ENCODE measurements at regions not wholly inside any gene's neighbourhood (a gene's known extent, or its start where the extent isn't known, plus 50 kb on each side); places are given as distances from the start of the nearest gene placed in this dataset.

DNA sequence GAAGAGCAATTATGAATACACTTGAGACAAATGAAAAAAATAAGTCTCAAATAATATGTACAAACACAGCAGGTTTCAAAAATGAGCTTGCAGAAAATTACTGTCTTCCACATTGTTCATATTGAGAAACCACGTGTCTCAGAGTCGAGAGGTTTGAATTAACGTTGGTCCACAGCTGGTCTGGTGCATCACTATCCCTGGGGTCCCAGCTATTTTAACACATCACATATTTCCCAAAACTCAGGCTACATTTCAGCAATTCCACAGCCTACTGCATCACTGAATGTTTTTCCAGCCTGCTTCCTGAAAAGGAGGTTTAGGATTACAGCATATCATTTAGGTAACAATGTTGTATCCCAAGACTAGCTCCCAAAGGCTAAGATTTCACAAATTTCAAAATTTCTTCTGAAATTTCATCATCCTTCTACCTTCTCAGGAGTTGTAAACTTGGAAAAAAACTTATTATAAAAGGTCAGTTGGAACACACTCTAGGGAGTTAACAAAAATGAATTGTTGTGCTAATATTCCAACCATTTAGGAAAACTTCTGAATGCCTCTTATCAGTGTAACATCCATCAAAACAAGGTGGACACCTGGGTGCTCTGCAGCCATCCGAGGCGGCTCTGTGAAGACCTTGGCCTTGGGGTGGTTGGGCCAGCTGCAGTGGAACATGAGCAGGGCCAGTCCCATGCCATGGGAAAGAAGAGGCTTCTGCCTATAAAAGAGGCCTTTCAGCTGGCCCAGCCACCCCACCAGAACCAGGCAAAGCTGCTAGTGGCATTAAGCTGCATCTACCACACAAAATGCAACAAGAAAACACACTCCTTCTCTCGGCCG lies 198.1 kb upstream of the RBBP8 start:
- TF ChIP-seq POLR2A (IDR thresholded peaks at IDR 0.05; ENCODE audit: low read length), result no peak
- TF ChIP-seq GATA1 (IDR thresholded peaks at IDR 0.05; ENCODE audit: low read depth, low read length), result no peak

Data from erythroblast (primary cell).